VCaP (cell line): ENCODE measurements at regions not wholly inside any gene's neighbourhood (a gene's known extent, or its start where the extent isn't known, plus 50 kb on each side); places are given as distances from the start of the nearest gene placed in this dataset.
"Not testable (repeated sequence)": the region's sequence is repeated elsewhere in the genome, so short reads cannot be mapped to it uniquely, and the experiment has no call there.

Source experiments
- H3K27ac ChIP-seq: fragments of 450-650 bp; 2 replicates; pipeline ENCODE4 v1.5.1; 2017
- TF ChIP-seq, protein P1 (sequence below): fragments of 450-650 bp; conservative IDR thresholded peaks from 2 replicates; pipeline ENCODE4 v1.5.1; 2017; ENCODE audit warnings: mild to moderate bottlenecking, moderate library complexity

DNA sequence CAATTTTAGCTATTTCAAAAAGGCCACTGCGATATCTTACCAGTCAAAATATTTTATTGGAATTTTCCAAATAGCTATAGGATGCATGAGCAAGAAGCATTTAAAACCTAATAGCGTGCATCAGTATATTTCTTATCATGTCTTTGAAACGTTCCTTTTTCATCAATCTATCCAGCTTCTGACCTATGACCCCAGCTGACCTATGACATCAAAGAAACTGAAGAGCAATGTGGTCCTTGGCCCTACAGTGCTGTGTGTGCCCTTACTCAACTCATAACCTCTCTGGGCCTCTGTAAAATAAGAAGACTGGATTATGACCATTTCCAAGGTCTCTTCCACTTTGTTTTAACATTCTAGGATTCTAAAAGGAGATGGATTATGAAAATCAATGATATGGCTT, 118.2 kb downstream of the ZNF22 start:
- TF ChIP-seq, protein P1, sequence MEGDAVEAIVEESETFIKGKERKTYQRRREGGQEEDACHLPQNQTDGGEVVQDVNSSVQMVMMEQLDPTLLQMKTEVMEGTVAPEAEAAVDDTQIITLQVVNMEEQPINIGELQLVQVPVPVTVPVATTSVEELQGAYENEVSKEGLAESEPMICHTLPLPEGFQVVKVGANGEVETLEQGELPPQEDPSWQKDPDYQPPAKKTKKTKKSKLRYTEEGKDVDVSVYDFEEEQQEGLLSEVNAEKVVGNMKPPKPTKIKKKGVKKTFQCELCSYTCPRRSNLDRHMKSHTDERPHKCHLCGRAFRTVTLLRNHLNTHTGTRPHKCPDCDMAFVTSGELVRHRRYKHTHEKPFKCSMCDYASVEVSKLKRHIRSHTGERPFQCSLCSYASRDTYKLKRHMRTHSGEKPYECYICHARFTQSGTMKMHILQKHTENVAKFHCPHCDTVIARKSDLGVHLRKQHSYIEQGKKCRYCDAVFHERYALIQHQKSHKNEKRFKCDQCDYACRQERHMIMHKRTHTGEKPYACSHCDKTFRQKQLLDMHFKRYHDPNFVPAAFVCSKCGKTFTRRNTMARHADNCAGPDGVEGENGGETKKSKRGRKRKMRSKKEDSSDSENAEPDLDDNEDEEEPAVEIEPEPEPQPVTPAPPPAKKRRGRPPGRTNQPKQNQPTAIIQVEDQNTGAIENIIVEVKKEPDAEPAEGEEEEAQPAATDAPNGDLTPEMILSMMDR: no peak
- H3K27ac ChIP-seq: no peak overlapping the region

DNA sequence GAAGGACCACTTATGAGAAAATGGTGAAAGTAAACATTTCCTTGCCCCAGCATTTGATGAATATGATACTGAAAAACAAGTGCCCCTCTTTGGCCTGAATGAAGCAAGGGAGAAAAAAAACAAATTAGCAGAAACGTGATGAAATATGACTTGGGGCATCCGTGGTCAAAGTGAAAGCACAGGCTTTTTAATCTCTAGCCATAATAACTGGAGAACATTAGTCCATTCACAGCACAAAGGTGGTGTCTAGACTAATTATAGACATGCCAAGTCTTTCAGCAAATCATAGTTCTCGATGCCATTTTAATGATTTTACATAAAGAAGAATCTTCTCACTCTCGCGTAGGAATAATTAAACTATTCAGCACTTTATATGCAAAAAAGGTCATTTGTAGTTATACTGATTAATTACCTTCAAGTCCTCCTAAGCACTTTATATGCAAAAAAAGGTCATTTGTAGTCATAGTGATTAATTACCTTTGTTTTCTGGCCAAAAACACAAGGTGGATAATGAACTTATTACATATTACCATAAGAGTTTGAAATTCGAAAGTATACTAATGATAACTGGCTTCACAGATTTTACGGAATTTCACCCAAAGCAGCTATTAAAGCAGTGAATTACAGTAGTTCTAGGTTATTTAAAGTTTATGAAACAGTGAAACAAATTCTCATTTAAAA, 121.6 kb downstream of the ZNF22 start:
- H3K27ac ChIP-seq: not testable (repeated sequence)

DNA sequence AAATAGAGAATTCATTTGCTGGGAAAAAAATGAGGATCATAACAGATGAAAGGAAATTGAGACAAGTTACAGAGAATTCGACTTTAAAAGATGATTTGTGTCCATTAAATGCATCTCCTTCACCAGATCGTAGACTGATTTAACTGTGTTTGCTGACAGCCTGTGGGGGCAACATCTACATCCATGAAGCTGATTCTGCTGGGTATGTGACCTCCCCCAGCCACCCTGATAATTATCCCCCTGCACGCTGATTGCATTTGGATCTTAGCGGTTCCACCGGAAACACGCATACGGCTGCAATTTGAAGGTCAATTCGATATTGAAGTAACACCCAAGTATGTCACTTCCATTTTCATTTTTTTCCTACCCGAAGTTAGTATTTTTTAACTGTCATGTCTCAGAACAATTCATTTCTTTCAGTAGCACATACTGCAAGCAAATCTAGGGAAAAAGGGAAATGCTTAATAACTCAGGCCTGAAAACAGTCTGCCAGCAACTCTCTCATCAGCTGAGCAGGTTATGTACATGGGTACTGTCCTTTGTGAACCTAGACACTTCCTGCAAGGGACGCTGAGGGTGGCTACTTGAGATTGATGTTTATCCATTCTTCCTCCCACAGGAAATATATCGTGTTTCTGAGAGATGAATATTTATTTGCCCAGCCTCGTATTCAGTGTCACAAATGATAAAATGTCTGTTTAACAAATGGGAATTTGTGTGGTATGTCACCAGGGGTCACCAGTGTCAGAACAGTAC, 134.9 kb downstream of the ZNF22 start:
- H3K27ac ChIP-seq: no peak overlapping the region
- TF ChIP-seq, protein P1: no peak

DNA sequence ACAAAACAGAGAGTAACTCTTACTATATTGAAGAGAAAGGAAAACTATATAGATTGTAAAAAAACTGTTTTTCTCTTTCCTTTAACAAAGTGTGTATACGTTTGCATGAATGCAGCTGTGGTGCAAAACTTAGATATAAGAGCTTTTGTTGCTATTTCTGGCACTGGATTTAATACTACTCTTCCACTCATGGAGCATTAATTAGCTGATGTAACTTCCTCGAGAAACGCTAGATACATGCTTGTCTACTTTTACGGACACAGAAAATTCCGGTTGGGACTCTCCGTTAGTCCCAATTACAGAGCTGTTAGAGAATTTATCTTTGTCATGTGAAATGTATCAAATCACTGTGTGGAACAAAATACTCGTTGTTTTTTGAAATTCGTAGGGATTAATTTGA, 135.5 kb downstream of the ZNF22 start:
- H3K27ac ChIP-seq: no peak overlapping the region
- TF ChIP-seq, protein P1: no peak

DNA sequence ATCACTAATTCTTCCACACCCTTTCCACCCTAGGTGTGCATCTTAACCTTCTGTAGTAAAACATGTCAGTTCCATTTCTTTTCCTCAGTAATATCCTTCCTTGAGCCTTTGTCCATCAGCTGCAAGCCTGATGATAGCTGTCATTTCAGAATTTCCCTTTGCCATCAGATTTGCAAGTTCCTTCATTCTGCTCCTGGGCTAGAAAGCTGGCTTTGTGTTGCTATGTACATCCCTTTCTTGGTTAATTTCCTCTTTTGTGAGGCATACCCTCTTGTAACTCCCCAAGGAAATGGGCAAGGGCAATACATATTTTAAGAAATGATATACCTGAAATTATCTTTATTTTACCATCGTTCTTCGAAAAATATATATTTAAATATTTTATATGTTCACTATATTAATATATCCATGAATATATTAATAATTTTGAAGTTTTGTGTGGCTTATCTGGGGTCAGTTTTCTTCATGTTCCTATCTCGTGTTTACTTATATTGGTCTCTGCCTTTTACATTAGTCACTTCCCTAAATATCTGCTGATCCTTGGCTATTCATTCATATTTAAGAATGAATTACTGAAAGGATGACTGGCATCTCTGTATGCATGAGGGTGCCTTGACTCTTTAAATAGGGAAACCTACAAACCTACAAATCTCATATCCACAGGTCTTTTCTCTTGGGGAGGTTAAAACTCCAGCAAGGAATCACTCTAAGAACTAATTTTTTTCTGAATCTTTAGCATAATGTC, 143.8 kb downstream of the ZNF22 start:
- TF ChIP-seq, protein P1: no peak
- no peak overlapping the region for H3K27ac ChIP-seq

DNA sequence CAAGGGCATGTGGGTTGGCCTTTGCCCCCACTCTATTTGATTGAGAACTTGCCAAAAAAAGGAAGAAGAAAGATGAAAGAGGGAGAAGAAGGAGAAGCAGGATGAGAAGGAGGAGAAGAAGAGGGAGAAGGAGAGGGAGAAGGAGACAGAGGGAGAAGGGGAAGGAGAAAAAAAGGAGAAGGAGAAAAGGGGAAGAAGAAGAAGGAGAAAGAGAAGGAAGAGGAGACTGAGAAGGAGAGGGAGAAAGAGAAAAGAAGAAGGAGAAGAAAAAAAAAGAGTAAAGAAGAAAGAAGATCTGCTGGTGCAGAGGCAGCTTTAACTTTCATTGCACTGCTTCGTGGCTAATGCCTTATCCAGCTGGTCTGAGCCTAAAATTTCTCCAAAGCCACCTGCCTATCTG, 144.4 kb downstream of the ZNF22 start:
- H3K27ac ChIP-seq: not testable (repeated sequence)

DNA sequence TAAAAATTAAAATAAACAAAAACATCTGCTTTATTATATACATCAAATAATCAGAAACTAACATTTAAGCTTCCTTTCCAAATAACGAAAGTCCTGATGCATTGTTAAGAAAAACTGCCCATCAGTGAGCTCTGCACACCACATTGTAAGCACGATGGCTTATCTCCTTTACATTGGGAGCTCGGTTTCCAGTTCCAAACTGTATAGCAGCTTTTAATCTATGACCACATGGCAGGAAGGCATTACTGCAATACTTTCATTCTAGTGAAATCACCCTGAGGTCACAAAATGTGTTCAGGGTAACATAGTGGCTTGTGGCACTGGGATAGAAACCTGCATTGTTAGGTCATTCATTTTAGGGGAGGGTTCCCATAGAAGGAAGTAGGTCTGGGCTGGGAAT, 146.3 kb downstream of the ZNF22 start:
- TF ChIP-seq, protein P1: no peak
- H3K27ac ChIP-seq: no peak overlapping the region

DNA sequence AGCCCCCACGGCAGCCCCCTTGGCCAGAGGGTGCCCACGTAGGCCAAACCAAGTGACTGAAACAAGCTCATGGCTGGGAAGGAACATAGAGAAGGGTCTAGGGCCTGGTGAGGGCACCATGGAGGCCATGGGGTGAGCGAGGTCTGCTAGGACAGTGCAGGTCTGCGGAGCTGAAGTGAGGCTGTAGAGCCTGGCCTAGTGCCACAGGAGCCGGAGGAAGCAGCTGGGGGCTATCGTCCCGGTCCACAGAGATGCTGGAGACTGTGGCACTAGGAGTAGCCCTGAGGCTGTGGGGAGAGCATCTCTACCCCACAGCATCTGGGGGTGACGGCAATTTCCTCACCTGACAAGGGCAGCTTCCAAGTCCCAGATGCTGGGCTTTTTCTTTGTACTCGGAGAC, 150.3 kb downstream of the ZNF22 start:
- H3K27ac ChIP-seq: no peak overlapping the region
- TF ChIP-seq, protein P1: no peak
